ENCODE measurements at regions not wholly inside any gene's neighbourhood (a gene's known extent, or its start where the extent isn't known, plus 50 kb on each side); places are given as distances from the start of the nearest gene placed in this dataset.

GRCh38 chr2:133641942-133642725 lies 73.9 kb upstream of the NCKAP5 start:
- TF ChIP-seq CTCF (IDR thresholded peaks at IDR 0.05), result no peak
- no peak for TF ChIP-seq POLR2AphosphoS5 (IDR thresholded peaks at IDR 0.05)
- TF ChIP-seq POLR2A (IDR thresholded peaks at IDR 0.05), result no peak
- no peak for TF ChIP-seq EP300 (IDR thresholded peaks at IDR 0.05; ENCODE audit: low read depth)
